Glutamatergic neuron (in vitro differentiated cells): ENCODE measurements at regions not wholly inside any gene's neighbourhood (a gene's known extent, or its start where the extent isn't known, plus 50 kb on each side); places are given as distances from the start of the nearest gene placed in this dataset.

ENCODE experiments used
- DNase-seq: peaks from one replicate; pipeline ENCODE4 v3.0.0; 2022
- H3K27ac Mint-ChIP-seq: one replicate; pipeline ENCODE4 v1.8.0; 2020; ENCODE audit warnings: mild to moderate bottlenecking, mixed read lengths, inconsistent platforms; ENCODE audit not compliant: unreplicated experiment
- H3K27me3 Mint-ChIP-seq: one replicate; pipeline ENCODE4 v1.8.0; 2020; ENCODE audit warnings: mild to moderate bottlenecking, moderate library complexity, mixed read lengths, inconsistent platforms; ENCODE audit not compliant: unreplicated experiment
- H3K36me3 Mint-ChIP-seq: one replicate; pipeline ENCODE4 v1.8.0; 2020; ENCODE audit warnings: mild to moderate bottlenecking, mixed read lengths, inconsistent platforms; ENCODE audit not compliant: unreplicated experiment
- H3K4me1 Mint-ChIP-seq: one replicate; pipeline ENCODE4 v1.8.0; 2020; ENCODE audit warnings: mild to moderate bottlenecking, low read depth, mixed read lengths, inconsistent platforms; ENCODE audit not compliant: unreplicated experiment
- H3K4me3 Mint-ChIP-seq: one replicate; pipeline ENCODE4 v1.8.0; 2020; ENCODE audit warnings: mild to moderate bottlenecking, mixed read lengths, inconsistent platforms; ENCODE audit not compliant: unreplicated experiment
- H3K9me3 Mint-ChIP-seq: one replicate; pipeline ENCODE4 v1.8.0; 2020; ENCODE audit warnings: mild to moderate bottlenecking, moderate library complexity, mixed read lengths, inconsistent platforms; ENCODE audit not compliant: unreplicated experiment
- CTCF ChIP-seq: fragments of 200-600 bp; sonication (generic); IDR thresholded peaks from one replicate; pipeline ENCODE4 v1.5.0; 2021; ENCODE audit not compliant: partially characterized antibody, unreplicated experiment

GRCh38 chr2:144854596-144854995 lies 334.7 kb upstream of the ZEB2 start:
- H3K4me1 Mint-ChIP-seq = peaks cover 8% of the 10 kb centered on the region
- H3K27ac Mint-ChIP-seq = no peak overlapping the region
- no peak for TF ChIP-seq CTCF
- no peak overlapping the region for H3K4me3 Mint-ChIP-seq
- DNase-seq = no peak
- no peaks in the 10 kb centered on the region for H3K27me3 Mint-ChIP-seq
- no peaks in the 10 kb centered on the region for H3K36me3 Mint-ChIP-seq
- H3K9me3 Mint-ChIP-seq = no peaks in the 10 kb centered on the region

- H3K27ac Mint-ChIP-seq = no peak overlapping the region
- H3K4me3 Mint-ChIP-seq = no peak overlapping the region
- DNase-seq = no peak
- TF ChIP-seq CTCF = no peak
- H3K36me3 Mint-ChIP-seq = no peaks in the 10 kb centered on the region
- peaks cover 8% of the 10 kb centered on the region for H3K4me1 Mint-ChIP-seq
- H3K9me3 Mint-ChIP-seq = no peaks in the 10 kb centered on the region
- no peaks in the 10 kb centered on the region for H3K27me3 Mint-ChIP-seq
Measured at GRCh38 chr2:144849612-144850011, 329.7 kb upstream of the ZEB2 start.

- no peaks in the 10 kb centered on the region for H3K9me3 Mint-ChIP-seq
- peaks cover 8% of the 10 kb centered on the region for H3K4me1 Mint-ChIP-seq
- no peak for TF ChIP-seq CTCF
- no peak overlapping the region for H3K27ac Mint-ChIP-seq
- H3K27me3 Mint-ChIP-seq = no peaks in the 10 kb centered on the region
- H3K36me3 Mint-ChIP-seq = no peaks in the 10 kb centered on the region
- no peak for DNase-seq
- H3K4me3 Mint-ChIP-seq = no peak overlapping the region
Measured at GRCh38 chr2:144848423-144848822, 328.5 kb upstream of the ZEB2 start.

- H3K4me3 Mint-ChIP-seq = no peak overlapping the region
- no peak overlapping the region for H3K27ac Mint-ChIP-seq
- no peak for DNase-seq
- peaks cover 8% of the 10 kb centered on the region for H3K4me1 Mint-ChIP-seq
- H3K9me3 Mint-ChIP-seq = no peaks in the 10 kb centered on the region
- H3K36me3 Mint-ChIP-seq = no peaks in the 10 kb centered on the region
- TF ChIP-seq CTCF = no peak
- no peaks in the 10 kb centered on the region for H3K27me3 Mint-ChIP-seq
Measured at GRCh38 chr2:144847347-144848080, 327.6 kb upstream of the ZEB2 start.

- TF ChIP-seq CTCF = no peak
- Mint-ChIP-seq H3K36me3 (no peaks in the 10 kb centered on the region), H3K27me3 (no peaks in the 10 kb centered on the region), H3K27ac (no peak overlapping the region), H3K4me3 (no peak overlapping the region), H3K9me3 (no peaks in the 10 kb centered on the region), H3K4me1 (peaks cover 4% of the 10 kb centered on the region)
- no peak for DNase-seq
Measured at GRCh38 chr2:144836635-144837350, 316.9 kb upstream of the ZEB2 start.
